K562 (cell line): ENCODE measurements at regions not wholly inside any gene's neighbourhood (a gene's known extent, or its start where the extent isn't known, plus 50 kb on each side); places are given as distances from the start of the nearest gene placed in this dataset.

Source experiments
- CTCF ChIP-seq, 3 experiments: IDR thresholded peaks in 2 of 3; conservative IDR thresholded peaks in 1 of 3; 2 replicates each; pipeline ENCODE4 v1.5.1; 2011 to 2012; ENCODE audit warnings: low read length in 3 of 3, mild to moderate bottlenecking in 3 of 3, control low read depth in 2 of 3, improper control_type of control experiment in 1 of 3, inconsistent platforms in 1 of 3, low read depth in 1 of 3, mixed read lengths in 1 of 3, moderate library complexity in 1 of 3; ENCODE audit not compliant: insufficient read depth in 2 of 3
- HDAC2 ChIP-seq: fragments of 450-650 bp; IDR thresholded peaks from 2 replicates; pipeline ENCODE4 v1.6.1; 2016; ENCODE audit warnings: mild to moderate bottlenecking
- JUND ChIP-seq, 2 experiments: IDR thresholded peaks; 2 replicates in 1 of 2; 3 replicates in 1 of 2; pipeline ENCODE4 v1.6.1; 2011; ENCODE audit warnings: borderline replicate concordance in 2 of 2, low read depth in 2 of 2, low read length in 2 of 2, improper control_type of control experiment in 1 of 2, missing biosample characterization in 1 of 2, missing genetic modification characterization in 1 of 2, missing genetic modification reagents in 1 of 2
- NFE2 ChIP-seq: IDR thresholded peaks from 2 replicates; pipeline ENCODE4 v1.6.1; 2014; ENCODE audit warnings: antibody characterized with exemption, low read depth
- NFE2L1 ChIP-seq: fragments of 450-650 bp; IDR thresholded peaks from 2 replicates; pipeline ENCODE4 v1.6.1; 2016; ENCODE audit warnings: missing genetic modification characterization, low read depth, mild to moderate bottlenecking, missing compliant biosample characterization, moderate library complexity, borderline replicate concordance
- REST ChIP-seq, 2 experiments: fragments of 450-650 bp; formaldehyde crosslinking in 1 of 2; IDR thresholded peaks; 2 replicates each; pipeline versions ENCODE4 v1.4.0 to v1.6.1; 2014 to 2020; ENCODE audit warnings: mild to moderate bottlenecking in 2 of 2, borderline replicate concordance in 1 of 2, low read depth in 1 of 2
- SMC3 ChIP-seq: conservative IDR thresholded peaks from 2 replicates; pipeline ENCODE4 v1.6.1; 2011; ENCODE audit warnings: low read depth, low read length, improper control_type of control experiment; ENCODE audit not compliant: insufficient read depth
- XRCC4 ChIP-seq: IDR thresholded peaks from one replicate; pipeline ENCODE4 v1.6.1; 2011; ENCODE audit not compliant: insufficient read depth, insufficient read length; ENCODE audit errors: extremely low read depth
- ZBTB2 ChIP-seq: fragments of 450-650 bp; IDR thresholded peaks from 2 replicates; pipeline ENCODE4 v1.6.1; 2016; ENCODE audit warnings: antibody characterized with exemption
- ZBTB7A ChIP-seq: IDR thresholded peaks from 2 replicates; pipeline ENCODE4 v1.6.1; 2011; ENCODE audit warnings: low read depth, mild to moderate bottlenecking, low read length, moderate library complexity, borderline replicate concordance; ENCODE audit not compliant: control insufficient read depth
- ZNF124 ChIP-seq: sonication (generic); formaldehyde crosslinking; IDR thresholded peaks from 2 replicates; pipeline ENCODE4 v1.8.1; 2022; ENCODE audit warnings: missing genetic modification reagents
- ZNF561 ChIP-seq: fragments of 450-650 bp; formaldehyde crosslinking; conservative IDR thresholded peaks from 2 replicates; pipeline ENCODE4 v1.4.0; 2020; ENCODE audit warnings: mild to moderate bottlenecking, moderate library complexity
- ZNF740 ChIP-seq, 3 experiments: fragments of 200-800 bp in 1 of 3; sonication (Bioruptor generic) in 1 of 3; sonication (generic) in 1 of 3; formaldehyde crosslinking in 1 of 3; IDR thresholded peaks; 2 replicates each; pipeline versions ENCODE4 v1.6.1 to v1.8.0; 2016 to 2022; ENCODE audit warnings: mild to moderate bottlenecking in 2 of 3, missing compliant biosample characterization in 2 of 3, missing genetic modification characterization in 2 of 3, missing genetic modification reagents in 1 of 3

GRCh38 chr17:54835015-54835414 is 65.6 kb upstream of the TOM1L1 start:
- no peak for TF ChIP-seq SMC3
- no peak for TF ChIP-seq ZNF124 (CRISPR knock-in tag)
- no peak for TF ChIP-seq CTCF (IDR thresholded peaks at IDR 0.05 in 2 of 3, conservative IDR thresholded peaks at IDR 0.05 in 1 of 3; ENCODE audit: insufficient read depth in 2 of 3, low read depth in 1 of 3, low read length in 3 of 3)
- no peak for TF ChIP-seq XRCC4
- no peak for TF ChIP-seq ZNF740 (CRISPR knock-in tag; IDR thresholded peaks at IDR 0.05)
- TF ChIP-seq ZNF740 (tag; IDR thresholded peaks at IDR 0.05): no peak
- no peak for TF ChIP-seq NFE2
- no peak for TF ChIP-seq HDAC2
- TF ChIP-seq JUND (IDR thresholded peaks at IDR 0.05; ENCODE audit: borderline replicate concordance, low read depth, low read length): no peak
- TF ChIP-seq JUND (tag; IDR thresholded peaks at IDR 0.05; ENCODE audit: borderline replicate concordance, low read depth, low read length): no peak
- TF ChIP-seq ZBTB2: no peak
- no peak for TF ChIP-seq ZNF561 (CRISPR knock-in tag)
- no peak for TF ChIP-seq ZBTB7A
- TF ChIP-seq REST (IDR thresholded peaks at IDR 0.05; ENCODE audit: borderline replicate concordance): no peak
- no peak for TF ChIP-seq REST (CRISPR knock-in tag; IDR thresholded peaks at IDR 0.05; ENCODE audit: low read depth)
- no peak for TF ChIP-seq NFE2L1
